ENCODE measurements at regions not wholly inside any gene's neighbourhood (a gene's known extent, or its start where the extent isn't known, plus 50 kb on each side); places are given as distances from the start of the nearest gene placed in this dataset.

- no peak for TF ChIP-seq CTCF (conservative IDR thresholded peaks at IDR 0.05; ENCODE audit: low read depth, low read length)
- no peak overlapping the region for H3K4me3 ChIP-seq (ENCODE audit: low read depth, low read length)
- DNase-seq (ENCODE audit: low read depth) = no peak
These were observed 196.5 kb downstream of the MEX3B start for GRCh38 chr15:81849289-81849688.

- TF ChIP-seq CTCF (conservative IDR thresholded peaks at IDR 0.05; ENCODE audit: low read depth, low read length) = no peak
- DNase-seq (ENCODE audit: low read depth) = no peak
- H3K4me3 ChIP-seq (ENCODE audit: low read depth, low read length) = no peak overlapping the region
These were observed 197.1 kb downstream of the MEX3B start for GRCh38 chr15:81848701-81849100.

- DNase-seq (ENCODE audit: low read depth) = no peak
- no peak for TF ChIP-seq CTCF (conservative IDR thresholded peaks at IDR 0.05; ENCODE audit: low read depth, low read length)
- no peak overlapping the region for H3K4me3 ChIP-seq (ENCODE audit: low read depth, low read length)
These were observed 201.9 kb downstream of the MEX3B start for GRCh38 chr15:81843757-81844407.

- TF ChIP-seq CTCF (conservative IDR thresholded peaks at IDR 0.05; ENCODE audit: low read depth, low read length) = no peak
- DNase-seq (ENCODE audit: low read depth) = no peak
- H3K4me3 ChIP-seq (ENCODE audit: low read depth, low read length) = no peak overlapping the region
These were observed 202.6 kb downstream of the MEX3B start for GRCh38 chr15:81843226-81843625.

GRCh38 chr15:81839387-81839786 lies 206.4 kb downstream of the MEX3B start:
- no peak for TF ChIP-seq CTCF (conservative IDR thresholded peaks at IDR 0.05; ENCODE audit: low read depth, low read length)
- no peak for DNase-seq (ENCODE audit: low read depth)
- H3K4me3 ChIP-seq (ENCODE audit: low read depth, low read length) = no peak overlapping the region

- TF ChIP-seq CTCF (conservative IDR thresholded peaks at IDR 0.05; ENCODE audit: low read depth, low read length) = no peak
- H3K4me3 ChIP-seq (ENCODE audit: low read depth, low read length) = no peak overlapping the region
- no peak for DNase-seq (ENCODE audit: low read depth)
These were observed 210.1 kb downstream of the MEX3B start for GRCh38 chr15:81835731-81836130.

- DNase-seq (ENCODE audit: low read depth) = no peak
- no peak for TF ChIP-seq CTCF (conservative IDR thresholded peaks at IDR 0.05; ENCODE audit: low read depth, low read length)
These were observed 215.3 kb downstream of the MEX3B start for GRCh38 chr15:81830520-81830919.

More at GRCh38 chr15:81830520-81830919, 215.3 kb downstream of the MEX3B start:
- H3K4me3 ChIP-seq (ENCODE audit: low read depth, low read length) = no peak overlapping the region
